PC-3 (cell line): ENCODE measurements at regions not wholly inside any gene's neighbourhood (a gene's known extent, or its start where the extent isn't known, plus 50 kb on each side); places are given as distances from the start of the nearest gene placed in this dataset.
"Not testable (repeated sequence)": the region's sequence is repeated elsewhere in the genome, so short reads cannot be mapped to it uniquely, and the experiment has no call there.

Experiments
- EZH2 ChIP-seq: fragments of 300-600 bp; sonication (generic); IDR thresholded peaks from one replicate; pipeline ENCODE4 v1.6.1; 2017; ENCODE audit warnings: antibody characterized with exemption, mild to moderate bottlenecking, low read length; ENCODE audit not compliant: unreplicated experiment
- EZH2phosphoT487 ChIP-seq: fragments of 300-600 bp; sonication (generic); IDR thresholded peaks from 2 replicates; pipeline ENCODE4 v1.6.1; 2018; ENCODE audit warnings: mild to moderate bottlenecking, antibody characterized with exemption, low read length, borderline replicate concordance
- TF ChIP-seq, protein P1 (sequence below): fragments of 300-600 bp; sonication (generic); conservative IDR thresholded peaks from 2 replicates; pipeline ENCODE4 v1.5.1; 2017; ENCODE audit warnings: antibody characterized with exemption, low read depth, mild to moderate bottlenecking, low read length

DNA sequence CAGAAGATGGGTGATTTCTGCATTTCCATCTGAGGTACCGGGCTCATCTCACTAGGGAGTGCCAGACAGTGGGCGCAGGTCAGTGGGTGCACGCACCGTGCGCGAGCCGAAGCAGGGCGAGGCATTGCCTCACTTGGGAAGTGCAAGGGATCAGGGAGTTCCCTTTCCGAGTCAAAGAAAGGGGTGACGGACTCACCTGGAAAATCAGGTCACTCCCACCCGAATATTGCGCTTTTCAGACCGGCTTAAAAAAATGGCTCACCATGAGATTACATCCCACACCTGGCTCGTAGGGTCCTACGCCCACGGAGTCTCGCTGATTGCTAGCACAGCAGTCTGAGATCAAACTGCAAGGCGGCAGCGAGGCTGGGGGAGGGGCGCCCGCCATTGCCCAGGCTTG lies 194.0 kb downstream of the PARM1 start:
- TF ChIP-seq, protein P1, sequence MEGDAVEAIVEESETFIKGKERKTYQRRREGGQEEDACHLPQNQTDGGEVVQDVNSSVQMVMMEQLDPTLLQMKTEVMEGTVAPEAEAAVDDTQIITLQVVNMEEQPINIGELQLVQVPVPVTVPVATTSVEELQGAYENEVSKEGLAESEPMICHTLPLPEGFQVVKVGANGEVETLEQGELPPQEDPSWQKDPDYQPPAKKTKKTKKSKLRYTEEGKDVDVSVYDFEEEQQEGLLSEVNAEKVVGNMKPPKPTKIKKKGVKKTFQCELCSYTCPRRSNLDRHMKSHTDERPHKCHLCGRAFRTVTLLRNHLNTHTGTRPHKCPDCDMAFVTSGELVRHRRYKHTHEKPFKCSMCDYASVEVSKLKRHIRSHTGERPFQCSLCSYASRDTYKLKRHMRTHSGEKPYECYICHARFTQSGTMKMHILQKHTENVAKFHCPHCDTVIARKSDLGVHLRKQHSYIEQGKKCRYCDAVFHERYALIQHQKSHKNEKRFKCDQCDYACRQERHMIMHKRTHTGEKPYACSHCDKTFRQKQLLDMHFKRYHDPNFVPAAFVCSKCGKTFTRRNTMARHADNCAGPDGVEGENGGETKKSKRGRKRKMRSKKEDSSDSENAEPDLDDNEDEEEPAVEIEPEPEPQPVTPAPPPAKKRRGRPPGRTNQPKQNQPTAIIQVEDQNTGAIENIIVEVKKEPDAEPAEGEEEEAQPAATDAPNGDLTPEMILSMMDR, result not testable (repeated sequence)
- TF ChIP-seq EZH2phosphoT487, EZH2: not testable (repeated sequence)
